Central memory CD8-positive, alpha-beta T cell (primary cell): ENCODE measurements at regions not wholly inside any gene's neighbourhood (a gene's known extent, or its start where the extent isn't known, plus 50 kb on each side); places are given as distances from the start of the nearest gene placed in this dataset.

Experiments used
- ATAC-seq: fragments of 150-1000 bp; cut with Tn5 transposase; replicated peaks from 2 replicates; pipeline ENCODE4 v1.10.0; 2022; ENCODE audit warnings: mild to moderate bottlenecking, moderate FRiP score, moderate number of reproducible peaks; ENCODE audit not compliant: poor library complexity, severe bottlenecking; ENCODE audit errors: extremely low read depth
- DNase-seq, 2 donors: peaks; one replicate each; pipeline ENCODE4 v3.0.0; 2021; ENCODE audit warnings: low spot score in 2 of 2
- H3K27ac Mint-ChIP-seq: one replicate; pipeline ENCODE4 v1.8.0; 2022; ENCODE audit warnings: low read depth, mild to moderate bottlenecking, moderate library complexity, mixed read lengths
- H3K27me3 Mint-ChIP-seq: one replicate; pipeline ENCODE4 v1.8.0; 2022; ENCODE audit warnings: mixed read lengths
- H3K36me3 Mint-ChIP-seq: one replicate; pipeline ENCODE4 v1.8.0; 2022; ENCODE audit warnings: mild to moderate bottlenecking, moderate library complexity, mixed read lengths; ENCODE audit not compliant: insufficient read depth
- H3K4me1 Mint-ChIP-seq: one replicate; pipeline ENCODE4 v1.8.0; 2022; ENCODE audit warnings: mixed read lengths
- H3K4me3 Mint-ChIP-seq: one replicate; pipeline ENCODE4 v1.8.0; 2022; ENCODE audit warnings: mild to moderate bottlenecking, moderate library complexity, mixed read lengths
- H3K9me3 Mint-ChIP-seq: one replicate; pipeline ENCODE4 v1.8.0; 2022; ENCODE audit warnings: mixed read lengths

- no peaks in the 10 kb centered on the region for H3K4me1 Mint-ChIP-seq
- H3K9me3 Mint-ChIP-seq = peaks cover 6% of the 10 kb centered on the region
- H3K27ac Mint-ChIP-seq = no peak overlapping the region
- no peak for DNase-seq
- ATAC-seq = no peak
- no peak overlapping the region for H3K4me3 Mint-ChIP-seq
- H3K27me3 Mint-ChIP-seq = no peaks in the 10 kb centered on the region
- no peaks in the 10 kb centered on the region for H3K36me3 Mint-ChIP-seq
Observed at GRCh38 chr12:86911973-86912372, 655.8 kb upstream of the MGAT4C start.

GRCh38 chr12:86903159-86903558 lies 647.0 kb upstream of the MGAT4C start:
- ATAC-seq = no peak
- H3K27ac Mint-ChIP-seq = no peak overlapping the region
- H3K27me3 Mint-ChIP-seq = no peaks in the 10 kb centered on the region
- H3K4me1 Mint-ChIP-seq = no peaks in the 10 kb centered on the region
- DNase-seq = no peak
- H3K36me3 Mint-ChIP-seq = no peaks in the 10 kb centered on the region
- peaks cover 10% of the 10 kb centered on the region for H3K9me3 Mint-ChIP-seq
- H3K4me3 Mint-ChIP-seq = no peak overlapping the region

GRCh38 chr12:86860776-86861175 lies 604.6 kb upstream of the MGAT4C start:
- Mint-ChIP-seq H3K36me3 (no peaks in the 10 kb centered on the region), H3K4me3 (no peak overlapping the region), H3K4me1 (no peaks in the 10 kb centered on the region), H3K27me3 (no peaks in the 10 kb centered on the region), H3K27ac (no peak overlapping the region), H3K9me3 (peaks cover 6% of the 10 kb centered on the region)
- ATAC-seq (no peak), DNase-seq (no peak)

- Mint-ChIP-seq H3K36me3 (no peaks in the 10 kb centered on the region), H3K27me3 (no peaks in the 10 kb centered on the region), H3K4me1 (no peaks in the 10 kb centered on the region), H3K9me3 (peaks cover 6% of the 10 kb centered on the region), H3K27ac (no peak overlapping the region), H3K4me3 (no peak overlapping the region)
- ATAC-seq = no peak
- DNase-seq = no peak
Observed at GRCh38 chr12:86852451-86852850, 596.3 kb upstream of the MGAT4C start.

GRCh38 chr12:86838711-86839110 lies 582.5 kb upstream of the MGAT4C start:
- no peaks in the 10 kb centered on the region for H3K36me3 Mint-ChIP-seq
- no peaks in the 10 kb centered on the region for H3K27me3 Mint-ChIP-seq
- ATAC-seq = no peak

GRCh38 chr12:86838260-86838659 lies 582.1 kb upstream of the MGAT4C start:
- Mint-ChIP-seq H3K9me3 (peaks cover 5% of the 10 kb centered on the region), H3K4me3 (no peak overlapping the region), H3K27me3 (no peaks in the 10 kb centered on the region), H3K4me1 (no peaks in the 10 kb centered on the region), H3K36me3 (no peaks in the 10 kb centered on the region), H3K27ac (no peak overlapping the region)
- ATAC-seq = no peak
- DNase-seq = no peak

More at GRCh38 chr12:86838711-86839110, 582.5 kb upstream of the MGAT4C start:
- Mint-ChIP-seq H3K9me3 (peaks cover 5% of the 10 kb centered on the region), H3K27ac (no peak overlapping the region), H3K4me3 (no peak overlapping the region), H3K4me1 (no peaks in the 10 kb centered on the region)
- no peak for DNase-seq

- ATAC-seq = no peak
- Mint-ChIP-seq H3K27ac (no peak overlapping the region), H3K4me3 (no peak overlapping the region), H3K4me1 (no peaks in the 10 kb centered on the region), H3K9me3 (peaks cover 5% of the 10 kb centered on the region), H3K36me3 (no peaks in the 10 kb centered on the region), H3K27me3 (no peaks in the 10 kb centered on the region)
- no peak for DNase-seq
Observed at GRCh38 chr12:86837246-86837645, 581.1 kb upstream of the MGAT4C start.

GRCh38 chr12:86834217-86834616 lies 578.0 kb upstream of the MGAT4C start:
- no peaks in the 10 kb centered on the region for H3K36me3 Mint-ChIP-seq
- peaks cover 11% of the 10 kb centered on the region for H3K9me3 Mint-ChIP-seq
- no peaks in the 10 kb centered on the region for H3K4me1 Mint-ChIP-seq
- DNase-seq (no peak), ATAC-seq (no peak)
- no peak overlapping the region for H3K4me3 Mint-ChIP-seq
- no peak overlapping the region for H3K27ac Mint-ChIP-seq
- no peaks in the 10 kb centered on the region for H3K27me3 Mint-ChIP-seq

- Mint-ChIP-seq H3K4me1 (no peaks in the 10 kb centered on the region), H3K27ac (no peak overlapping the region), H3K9me3 (peaks cover 26% of the 10 kb centered on the region), H3K4me3 (no peak overlapping the region), H3K36me3 (no peaks in the 10 kb centered on the region), H3K27me3 (no peaks in the 10 kb centered on the region)
- ATAC-seq = no peak
- DNase-seq = no peak
Observed at GRCh38 chr12:86827409-86827808, 571.2 kb upstream of the MGAT4C start.

GRCh38 chr12:86826051-86826450 lies 569.9 kb upstream of the MGAT4C start:
- Mint-ChIP-seq H3K9me3 (peaks cover 26% of the 10 kb centered on the region), H3K36me3 (no peaks in the 10 kb centered on the region), H3K4me3 (no peak overlapping the region), H3K4me1 (no peaks in the 10 kb centered on the region), H3K27me3 (no peaks in the 10 kb centered on the region), H3K27ac (no peak overlapping the region)
- no peak for ATAC-seq
- DNase-seq = no peak

- Mint-ChIP-seq H3K27ac (no peak overlapping the region), H3K27me3 (no peaks in the 10 kb centered on the region), H3K4me3 (no peak overlapping the region), H3K9me3 (peaks cover 19% of the 10 kb centered on the region), H3K4me1 (no peaks in the 10 kb centered on the region), H3K36me3 (no peaks in the 10 kb centered on the region)
- DNase-seq (no peak), ATAC-seq (no peak)
Observed at GRCh38 chr12:86801439-86801838, 545.2 kb upstream of the MGAT4C start.

- Mint-ChIP-seq H3K4me3 (no peak overlapping the region), H3K4me1 (no peaks in the 10 kb centered on the region), H3K27me3 (no peaks in the 10 kb centered on the region), H3K36me3 (no peaks in the 10 kb centered on the region), H3K27ac (no peak overlapping the region), H3K9me3 (peaks cover 24% of the 10 kb centered on the region)
- ATAC-seq (no peak), DNase-seq (no peak)
Observed at GRCh38 chr12:86799616-86800015, 543.4 kb upstream of the MGAT4C start.

GRCh38 chr12:86796550-86796949 lies 540.4 kb upstream of the MGAT4C start:
- DNase-seq (no peak), ATAC-seq (no peak)
- no peak overlapping the region for H3K27ac Mint-ChIP-seq
- no peak overlapping the region for H3K4me3 Mint-ChIP-seq
- no peaks in the 10 kb centered on the region for H3K4me1 Mint-ChIP-seq
- H3K9me3 Mint-ChIP-seq = peaks cover 27% of the 10 kb centered on the region
- no peaks in the 10 kb centered on the region for H3K36me3 Mint-ChIP-seq
- no peaks in the 10 kb centered on the region for H3K27me3 Mint-ChIP-seq

GRCh38 chr12:86788661-86789060 lies 532.5 kb upstream of the MGAT4C start:
- H3K27ac Mint-ChIP-seq = no peak overlapping the region
- H3K27me3 Mint-ChIP-seq = no peaks in the 10 kb centered on the region

More at GRCh38 chr12:86788661-86789060, 532.5 kb upstream of the MGAT4C start:
- ATAC-seq (no peak), DNase-seq (no peak)
- Mint-ChIP-seq H3K4me3 (no peak overlapping the region), H3K4me1 (no peaks in the 10 kb centered on the region), H3K36me3 (no peaks in the 10 kb centered on the region), H3K9me3 (peaks cover 5% of the 10 kb centered on the region)
